Embryonic facial prominence (tissue), 1 donor: ENCODE measurements at regions not wholly inside any gene's neighbourhood (a gene's known extent, or its start where the extent isn't known, plus 50 kb on each side); places are given as distances from the start of the nearest gene placed in this dataset.
"Not testable (repeated sequence)": the region's sequence is repeated elsewhere in the genome, so short reads cannot be mapped to it uniquely, and the experiment has no call there.

Experiments
- DNase-seq: peaks from one replicate; pipeline ENCODE4 v3.0.0-alpha.2; 2016; ENCODE audit errors: extremely low spot score

GRCh38 chr5:85392309-85392708 lies 1007.6 kb upstream of the EDIL3 start:
- DNase-seq, result not testable (repeated sequence)

GRCh38 chr5:85395526-85395925 lies 1010.8 kb upstream of the EDIL3 start:
- no peak for DNase-seq

- DNase-seq, result no peak
Observed at GRCh38 chr5:85397451-85397850, 1012.8 kb upstream of the EDIL3 start.

GRCh38 chr5:85428426-85428934 lies 1043.8 kb upstream of the EDIL3 start:
- DNase-seq, result no peak

- not testable (repeated sequence) for DNase-seq
Observed at GRCh38 chr5:85431726-85432125, 1047.0 kb upstream of the EDIL3 start.

GRCh38 chr5:85441156-85441555 lies 1056.5 kb upstream of the EDIL3 start:
- no peak for DNase-seq

- no peak for DNase-seq
Observed at GRCh38 chr5:85441853-85442252, 1057.2 kb upstream of the EDIL3 start.

GRCh38 chr5:85452322-85453025 lies 1067.8 kb upstream of the EDIL3 start:
- DNase-seq, result no peak

GRCh38 chr5:85453026-85453349 lies 1068.3 kb upstream of the EDIL3 start:
- DNase-seq, result no peak

GRCh38 chr5:85458319-85458718 lies 1073.6 kb upstream of the EDIL3 start:
- no peak for DNase-seq

- DNase-seq, result no peak
Observed at GRCh38 chr5:85462957-85463356, 1078.3 kb upstream of the EDIL3 start.

GRCh38 chr5:85466423-85466822 lies 1081.7 kb upstream of the EDIL3 start:
- DNase-seq, result no peak

GRCh38 chr5:85472749-85473148 lies 1088.1 kb upstream of the EDIL3 start:
- no peak for DNase-seq

GRCh38 chr5:85475151-85475550 lies 1090.5 kb upstream of the EDIL3 start:
- DNase-seq, result not testable (repeated sequence)

- no peak for DNase-seq
Observed at GRCh38 chr5:85476617-85477016, 1091.9 kb upstream of the EDIL3 start.

GRCh38 chr5:85479849-85480248 lies 1095.2 kb upstream of the EDIL3 start:
- DNase-seq, result no peak

GRCh38 chr5:85484982-85485574 lies 1100.4 kb upstream of the EDIL3 start:
- no peak for DNase-seq

GRCh38 chr5:85488295-85488694 lies 1103.6 kb upstream of the EDIL3 start:
- no peak for DNase-seq

- DNase-seq, result no peak
Observed at GRCh38 chr5:85500869-85501268, 1116.2 kb upstream of the EDIL3 start.

- no peak for DNase-seq
Observed at GRCh38 chr5:85512896-85513295, 1104.8 kb upstream of the COX7C start.

- DNase-seq, result no peak
Observed at GRCh38 chr5:85515588-85515987, 1102.2 kb upstream of the COX7C start.

- no peak for DNase-seq
Observed at GRCh38 chr5:85517386-85517785, 1100.4 kb upstream of the COX7C start.

GRCh38 chr5:85533341-85534047 lies 1084.2 kb upstream of the COX7C start:
- no peak for DNase-seq
